A549 (cell line): ENCODE measurements at regions not wholly inside any gene's neighbourhood (a gene's known extent, or its start where the extent isn't known, plus 50 kb on each side); places are given as distances from the start of the nearest gene placed in this dataset.

ENCODE experiments used
- BHLHE40 ChIP-seq: IDR thresholded peaks from 2 replicates; pipeline ENCODE4 v1.6.1; 2012; ENCODE audit warnings: low read depth, low read length, inconsistent platforms
- HOXA7 ChIP-seq: fragments of 250-450 bp; sonication (Bioruptor Pico); IDR thresholded peaks from 2 replicates; pipeline ENCODE4 v1.5.0; 2020; ENCODE audit warnings: mild to moderate bottlenecking, moderate library complexity
- MAX ChIP-seq: IDR thresholded peaks from 2 replicates; pipeline ENCODE4 v1.6.1; 2012
- PBX3 ChIP-seq: IDR thresholded peaks from 2 replicates; pipeline ENCODE4 v1.6.1; 2012
- POLR2AphosphoS2 ChIP-seq: conservative IDR thresholded peaks from 2 replicates; pipeline ENCODE4 v1.6.1; 2012; ENCODE audit warnings: low read length, improper control_type of control experiment, inconsistent platforms
- USF2 ChIP-seq: fragments of 450-650 bp; IDR thresholded peaks from 2 replicates; pipeline ENCODE4 v1.6.1; 2014; ENCODE audit warnings: antibody characterized with exemption
- TF ChIP-seq, protein P1 (sequence below): fragments of >200 bp; sonication (Bioruptor Twin); formaldehyde crosslinking; IDR thresholded peaks from 3 replicates; pipeline ENCODE4 v1.5.1; 2016

- TF ChIP-seq USF2 (no peak), POLR2AphosphoS2 (no peak), BHLHE40 (no peak), HOXA7 (CRISPR knock-in tag) (no peak), PBX3 (no peak), MAX (no peak)
- TF ChIP-seq, protein P1, sequence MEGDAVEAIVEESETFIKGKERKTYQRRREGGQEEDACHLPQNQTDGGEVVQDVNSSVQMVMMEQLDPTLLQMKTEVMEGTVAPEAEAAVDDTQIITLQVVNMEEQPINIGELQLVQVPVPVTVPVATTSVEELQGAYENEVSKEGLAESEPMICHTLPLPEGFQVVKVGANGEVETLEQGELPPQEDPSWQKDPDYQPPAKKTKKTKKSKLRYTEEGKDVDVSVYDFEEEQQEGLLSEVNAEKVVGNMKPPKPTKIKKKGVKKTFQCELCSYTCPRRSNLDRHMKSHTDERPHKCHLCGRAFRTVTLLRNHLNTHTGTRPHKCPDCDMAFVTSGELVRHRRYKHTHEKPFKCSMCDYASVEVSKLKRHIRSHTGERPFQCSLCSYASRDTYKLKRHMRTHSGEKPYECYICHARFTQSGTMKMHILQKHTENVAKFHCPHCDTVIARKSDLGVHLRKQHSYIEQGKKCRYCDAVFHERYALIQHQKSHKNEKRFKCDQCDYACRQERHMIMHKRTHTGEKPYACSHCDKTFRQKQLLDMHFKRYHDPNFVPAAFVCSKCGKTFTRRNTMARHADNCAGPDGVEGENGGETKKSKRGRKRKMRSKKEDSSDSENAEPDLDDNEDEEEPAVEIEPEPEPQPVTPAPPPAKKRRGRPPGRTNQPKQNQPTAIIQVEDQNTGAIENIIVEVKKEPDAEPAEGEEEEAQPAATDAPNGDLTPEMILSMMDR: no peak
Measured at GRCh38 chr6:132087391-132087790, 136.2 kb upstream of the CCN2 start.
